ENCODE measurements at regions not wholly inside any gene's neighbourhood (a gene's known extent, or its start where the extent isn't known, plus 50 kb on each side); places are given as distances from the start of the nearest gene placed in this dataset.

- Histone ChIP-seq H3K27me3 (no peaks in the 10 kb centered on the region), H3K9me3 (no peaks in the 10 kb centered on the region), H3K36me3 (ENCODE audit: low read depth, missing control alignments) (no peaks in the 10 kb centered on the region), H3K4me3 (no peak overlapping the region), H3K27ac (no peak overlapping the region), H3K4me1 (peaks cover 4% of the 10 kb centered on the region)
- WGBS, 2 donors: 93 to 100% methylated on average over 2 of the region's 2 CpGs
- TF ChIP-seq POLR2A (IDR thresholded peaks at IDR 0.05): no peak
- TF ChIP-seq, protein P1, sequence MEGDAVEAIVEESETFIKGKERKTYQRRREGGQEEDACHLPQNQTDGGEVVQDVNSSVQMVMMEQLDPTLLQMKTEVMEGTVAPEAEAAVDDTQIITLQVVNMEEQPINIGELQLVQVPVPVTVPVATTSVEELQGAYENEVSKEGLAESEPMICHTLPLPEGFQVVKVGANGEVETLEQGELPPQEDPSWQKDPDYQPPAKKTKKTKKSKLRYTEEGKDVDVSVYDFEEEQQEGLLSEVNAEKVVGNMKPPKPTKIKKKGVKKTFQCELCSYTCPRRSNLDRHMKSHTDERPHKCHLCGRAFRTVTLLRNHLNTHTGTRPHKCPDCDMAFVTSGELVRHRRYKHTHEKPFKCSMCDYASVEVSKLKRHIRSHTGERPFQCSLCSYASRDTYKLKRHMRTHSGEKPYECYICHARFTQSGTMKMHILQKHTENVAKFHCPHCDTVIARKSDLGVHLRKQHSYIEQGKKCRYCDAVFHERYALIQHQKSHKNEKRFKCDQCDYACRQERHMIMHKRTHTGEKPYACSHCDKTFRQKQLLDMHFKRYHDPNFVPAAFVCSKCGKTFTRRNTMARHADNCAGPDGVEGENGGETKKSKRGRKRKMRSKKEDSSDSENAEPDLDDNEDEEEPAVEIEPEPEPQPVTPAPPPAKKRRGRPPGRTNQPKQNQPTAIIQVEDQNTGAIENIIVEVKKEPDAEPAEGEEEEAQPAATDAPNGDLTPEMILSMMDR (IDR thresholded peaks at IDR 0.05): no peak
- no peak for DNase-seq
- intact Hi-C loops (cut with DNase I; ENCODE audit: low total_unique reads): no loop called here
These were observed 143.0 kb upstream of the GALNT15 start for GRCh38 chr3:16031434-16031833.

DNA sequence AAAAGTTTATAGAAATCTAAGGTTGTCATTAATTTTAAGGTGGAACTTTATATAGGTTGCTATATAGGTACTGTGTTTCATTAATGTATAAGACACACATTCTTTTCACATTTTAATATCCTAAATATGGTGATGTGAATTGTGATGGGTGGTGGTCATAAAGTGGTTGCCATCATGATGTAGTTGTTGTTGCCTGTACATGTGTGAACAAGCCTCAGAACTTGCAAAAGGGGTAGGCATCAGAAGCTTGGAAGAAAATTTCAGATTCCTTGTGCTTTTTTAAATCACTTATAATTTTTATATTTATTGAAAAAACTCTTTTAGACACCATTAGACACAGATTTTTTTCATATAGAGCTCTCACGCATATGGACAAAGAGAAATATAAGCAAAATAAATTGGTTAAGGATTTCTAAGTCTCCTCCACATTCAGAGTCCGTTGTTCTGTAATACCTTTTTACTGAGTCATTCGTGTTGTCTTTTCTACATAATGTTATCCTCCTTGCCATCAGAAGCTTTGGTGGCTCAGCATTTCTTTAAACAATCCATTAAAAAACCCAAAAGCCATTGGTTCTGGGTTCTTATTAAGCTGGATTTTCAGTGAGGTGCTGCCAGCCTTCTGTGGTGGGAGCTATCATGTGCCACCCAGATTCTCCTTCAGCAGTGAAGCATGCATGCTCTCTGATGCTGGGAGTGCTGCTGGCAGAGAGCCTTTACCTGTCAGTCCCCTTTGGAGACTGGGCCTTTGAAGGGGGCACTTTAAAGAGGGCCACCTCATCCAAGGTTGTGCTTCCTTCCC, 140.4 kb upstream of the GALNT15 start:
- TF ChIP-seq POLR2A (IDR thresholded peaks at IDR 0.05): no peak
- TF ChIP-seq, protein P1 (IDR thresholded peaks at IDR 0.05): no peak
- Histone ChIP-seq H3K9me3 (no peaks in the 10 kb centered on the region), H3K27ac (no peak overlapping the region), H3K4me1 (peaks cover 4% of the 10 kb centered on the region), H3K27me3 (no peaks in the 10 kb centered on the region), H3K36me3 (ENCODE audit: low read depth, missing control alignments) (no peaks in the 10 kb centered on the region), H3K4me3 (no peak overlapping the region)
- intact Hi-C loops (cut with DNase I; ENCODE audit: low total_unique reads): no loop called here
- no peak for DNase-seq
- 86 to 90% methylated on average over 3 of the region's 3 CpGs for WGBS, 2 donors

GRCh38 chr3:16040991-16041390, 133.5 kb upstream of the GALNT15 start:
- intact Hi-C loops (cut with DNase I; ENCODE audit: low total_unique reads): no loop called here
- H3K4me3 ChIP-seq: no peak overlapping the region
- H3K27me3 ChIP-seq: no peaks in the 10 kb centered on the region
- 88 to 95% methylated on average over 2 of the region's 2 CpGs for WGBS, 2 donors
- H3K27ac ChIP-seq: no peak overlapping the region
- DNase-seq: no peak
- TF ChIP-seq POLR2A (IDR thresholded peaks at IDR 0.05): no peak
- TF ChIP-seq, protein P1 (IDR thresholded peaks at IDR 0.05): no peak
- no peaks in the 10 kb centered on the region for H3K36me3 ChIP-seq (ENCODE audit: low read depth, missing control alignments)
- H3K9me3 ChIP-seq: no peaks in the 10 kb centered on the region
- no peaks in the 10 kb centered on the region for H3K4me1 ChIP-seq

DNA sequence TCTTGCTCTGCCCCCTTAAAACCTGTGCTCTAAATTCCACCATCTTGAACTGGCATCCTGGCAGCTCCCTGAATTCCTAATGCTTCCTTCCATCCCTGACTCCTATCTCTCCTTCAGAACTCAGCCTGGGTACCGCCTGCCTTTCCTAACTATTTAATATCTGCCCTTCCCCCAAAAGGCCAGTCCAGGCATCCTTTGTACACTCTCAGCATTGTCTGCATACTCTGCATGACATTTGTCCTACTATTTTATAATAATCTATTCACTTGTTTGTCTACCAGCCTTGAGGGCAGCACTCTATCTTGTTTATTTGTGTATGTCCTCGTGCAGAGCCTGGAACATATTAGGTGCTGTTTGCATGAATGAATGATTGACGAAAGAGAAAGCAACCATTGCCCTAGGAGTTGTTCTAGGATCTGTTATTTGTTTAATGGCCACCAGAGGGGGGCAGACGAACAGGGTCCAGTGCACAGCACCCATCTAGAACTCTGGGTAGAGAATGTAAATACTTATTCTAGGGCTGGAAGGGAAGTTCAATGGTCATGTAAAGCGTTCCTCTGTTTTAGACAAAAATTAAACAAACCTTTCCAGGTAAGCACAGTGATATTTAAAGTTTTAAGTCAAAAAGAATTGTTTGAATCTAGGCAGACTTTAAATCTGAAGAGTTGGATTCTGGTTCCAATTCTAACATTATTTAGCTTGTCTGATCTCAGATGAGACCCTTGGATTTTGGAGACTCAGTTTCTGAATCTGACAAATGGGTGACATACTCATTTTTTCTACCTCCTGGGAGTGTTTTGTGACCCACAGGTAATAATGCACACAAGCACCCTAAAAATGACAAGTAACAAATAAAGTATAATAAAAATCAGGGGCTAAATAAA, 125.8 kb upstream of the GALNT15 start:
- WGBS, 2 donors: 33 to 41% methylated on average over 5 of the region's 5 CpGs
- H3K27ac ChIP-seq: no peak overlapping the region
- H3K4me1 ChIP-seq: no peaks in the 10 kb centered on the region
- no peak overlapping the region for H3K4me3 ChIP-seq
- DNase-seq: peak; percentile 73
- TF ChIP-seq POLR2A (IDR thresholded peaks at IDR 0.05): no peak
- TF ChIP-seq, protein P1 (IDR thresholded peaks at IDR 0.05): peak; percentile 75 to 85 (median 77)
- H3K36me3 ChIP-seq (ENCODE audit: low read depth, missing control alignments): no peaks in the 10 kb centered on the region
- intact Hi-C loops (cut with DNase I; ENCODE audit: low total_unique reads): loop anchor here (5.0 kb wide), 1 partner anchor 199 kb away; no protein-coding TSS in a partner anchor
- H3K27me3 ChIP-seq: no peaks in the 10 kb centered on the region
- no peaks in the 10 kb centered on the region for H3K9me3 ChIP-seq
